DMS153 (cell line): ENCODE measurements at regions not wholly inside any gene's neighbourhood (a gene's known extent, or its start where the extent isn't known, plus 50 kb on each side); places are given as distances from the start of the nearest gene placed in this dataset.
"Not testable (repeated sequence)": the region's sequence is repeated elsewhere in the genome, so short reads cannot be mapped to it uniquely, and the experiment has no call there.

Source experiments
- DNase-seq: peaks from one replicate; lab custom pipeline; 2025; lab: John Stamatoyannopoulos, UW

- no peak for DNase-seq
These were observed 145.6 kb upstream of the SLC38A2 start for GRCh38 chr12:46518169-46518568.

GRCh38 chr12:46517579-46517962, 145.0 kb upstream of the SLC38A2 start:
- DNase-seq, result no peak

GRCh38 chr12:46516933-46517578, 144.5 kb upstream of the SLC38A2 start:
- DNase-seq, result no peak

GRCh38 chr12:46516238-46516932, 143.8 kb upstream of the SLC38A2 start:
- DNase-seq, result no peak

- no peak for DNase-seq
These were observed 143.3 kb upstream of the SLC38A2 start for GRCh38 chr12:46515829-46516228.

- DNase-seq, result no peak
These were observed 142.3 kb upstream of the SLC38A2 start for GRCh38 chr12:46514886-46515285.

- not testable (repeated sequence) for DNase-seq
These were observed 137.7 kb upstream of the SLC38A2 start for GRCh38 chr12:46510257-46510656.

- no peak for DNase-seq
These were observed 136.6 kb upstream of the SLC38A2 start for GRCh38 chr12:46509135-46509534.

- no peak for DNase-seq
These were observed 136.1 kb upstream of the SLC38A2 start for GRCh38 chr12:46508651-46509050.

GRCh38 chr12:46507766-46508165, 135.2 kb upstream of the SLC38A2 start:
- no peak for DNase-seq

GRCh38 chr12:46506961-46507360, 134.4 kb upstream of the SLC38A2 start:
- no peak for DNase-seq

GRCh38 chr12:46506198-46506597, 133.6 kb upstream of the SLC38A2 start:
- no peak for DNase-seq

GRCh38 chr12:46504494-46504893, 131.9 kb upstream of the SLC38A2 start:
- no peak for DNase-seq

GRCh38 chr12:46503637-46504175, 131.1 kb upstream of the SLC38A2 start:
- no peak for DNase-seq

GRCh38 chr12:46500673-46501072, 128.1 kb upstream of the SLC38A2 start:
- no peak for DNase-seq

- DNase-seq, result no peak
These were observed 127.3 kb upstream of the SLC38A2 start for GRCh38 chr12:46499901-46500300.

- no peak for DNase-seq
These were observed 126.7 kb upstream of the SLC38A2 start for GRCh38 chr12:46499226-46499625.

- DNase-seq, result no peak
These were observed 125.2 kb upstream of the SLC38A2 start for GRCh38 chr12:46497739-46498138.

- no peak for DNase-seq
These were observed 121.9 kb upstream of the SLC38A2 start for GRCh38 chr12:46494424-46494823.

GRCh38 chr12:46493834-46494181, 121.2 kb upstream of the SLC38A2 start:
- peak; percentile 69 for DNase-seq

GRCh38 chr12:46493150-46493833, 120.7 kb upstream of the SLC38A2 start:
- no peak for DNase-seq

- no peak for DNase-seq
These were observed 120.0 kb upstream of the SLC38A2 start for GRCh38 chr12:46492471-46493085.

GRCh38 chr12:46491548-46491947, 119.0 kb upstream of the SLC38A2 start:
- no peak for DNase-seq
